GM19395 (cell line): ENCODE measurements at regions not wholly inside any gene's neighbourhood (a gene's known extent, or its start where the extent isn't known, plus 50 kb on each side); places are given as distances from the start of the nearest gene placed in this dataset.

ENCODE experiments used
- ATAC-seq: cut with Tn5 transposase; IDR thresholded peaks from one replicate; pipeline ENCODE4 v1.9.1; 2021; ENCODE audit warnings: mild to moderate bottlenecking, moderate library complexity; ENCODE audit not compliant: unreplicated experiment

- ATAC-seq, result no peak
Measured at GRCh38 chr20:24203526-24204183, 215.1 kb upstream of the GGTLC1 start.

GRCh38 chr20:24199501-24199900, 210.9 kb upstream of the GGTLC1 start:
- no peak for ATAC-seq

- no peak for ATAC-seq
Measured at GRCh38 chr20:24194143-24194542, 205.6 kb upstream of the GGTLC1 start.

- no peak for ATAC-seq
Measured at GRCh38 chr20:24190905-24191304, 202.3 kb upstream of the GGTLC1 start.

GRCh38 chr20:24185791-24186190, 197.2 kb upstream of the GGTLC1 start:
- ATAC-seq, result no peak

- no peak for ATAC-seq
Measured at GRCh38 chr20:24181151-24181550, 192.6 kb upstream of the GGTLC1 start.

- ATAC-seq, result no peak
Measured at GRCh38 chr20:24169256-24169655, 180.7 kb upstream of the GGTLC1 start.

- no peak for ATAC-seq
Measured at GRCh38 chr20:24166412-24166811, 177.8 kb upstream of the GGTLC1 start.

- ATAC-seq, result no peak
Measured at GRCh38 chr20:24166123-24166381, 177.5 kb upstream of the GGTLC1 start.

- ATAC-seq, result no peak
Measured at GRCh38 chr20:24165301-24166122, 176.9 kb upstream of the GGTLC1 start.

GRCh38 chr20:24164360-24164759, 175.8 kb upstream of the GGTLC1 start:
- ATAC-seq, result no peak

GRCh38 chr20:24163506-24163905, 174.9 kb upstream of the GGTLC1 start:
- ATAC-seq, result no peak

- no peak for ATAC-seq
Measured at GRCh38 chr20:24160563-24161281, 172.1 kb upstream of the GGTLC1 start.

GRCh38 chr20:24158281-24158680, 169.7 kb upstream of the GGTLC1 start:
- no peak for ATAC-seq

GRCh38 chr20:24157213-24157612, 168.6 kb upstream of the GGTLC1 start:
- ATAC-seq, result no peak

- ATAC-seq, result no peak
Measured at GRCh38 chr20:24153101-24154040, 164.8 kb upstream of the GGTLC1 start.

- no peak for ATAC-seq
Measured at GRCh38 chr20:24151621-24152294, 163.2 kb upstream of the GGTLC1 start.

GRCh38 chr20:24150406-24150805, 161.8 kb upstream of the GGTLC1 start:
- ATAC-seq, result no peak

- no peak for ATAC-seq
Measured at GRCh38 chr20:24149881-24150307, 161.3 kb upstream of the GGTLC1 start.

- no peak for ATAC-seq
Measured at GRCh38 chr20:24149175-24149574, 160.6 kb upstream of the GGTLC1 start.
